ENCODE measurements at regions not wholly inside any gene's neighbourhood (a gene's known extent, or its start where the extent isn't known, plus 50 kb on each side); places are given as distances from the start of the nearest gene placed in this dataset.

GRCh38 chr3:72050771-72051170, 265.8 kb upstream of the PROK2 start:
- no peaks in the 10 kb centered on the region for H4K20me1 ChIP-seq (ENCODE audit: insufficient read depth)
- POLR2A ChIA-PET: no interaction called here
- H2AFZ ChIP-seq (ENCODE audit: low read depth): no peak overlapping the region
- CTCF ChIA-PET: no interaction called here
- no peak overlapping the region for H3K4me3 ChIP-seq (ENCODE audit: low read depth in 2 of 2, low read length in 1 of 2)
- no peaks in the 10 kb centered on the region for H3F3A ChIP-seq (replicated peaks; ENCODE audit: insufficient read depth)
- DNase-seq: no peak
- H3K27ac ChIP-seq (ENCODE audit: low read depth in 2 of 2, low read length in 1 of 2): no peak overlapping the region
- no peaks in the 10 kb centered on the region; a peak in 1 of 4 replicates for H3K4me1 ChIP-seq (ENCODE audit: control insufficient read depth in 1 of 2, insufficient read depth in 2 of 2, low read depth in 1 of 2, low read length in 1 of 2)
- no peaks in the 10 kb centered on the region for H3K27me3 ChIP-seq (ENCODE audit: insufficient read depth)
- H3K4me2 ChIP-seq: no peak overlapping the region
- no peak for TF ChIP-seq IRF3 (IDR thresholded peaks at IDR 0.05; ENCODE audit: low read depth, low read length)
- no peak for TF ChIP-seq REST (IDR thresholded peaks at IDR 0.05; ENCODE audit: low read depth, low read length)
- no peak for TF ChIP-seq SMC3 (IDR thresholded peaks at IDR 0.05; ENCODE audit: low read depth, low read length)
- TF ChIP-seq POLR2AphosphoS5 (IDR thresholded peaks at IDR 0.05; ENCODE audit: low read depth, low read length): no peak
- TF ChIP-seq YY1 (IDR thresholded peaks at IDR 0.05; ENCODE audit: low read depth): no peak
- TF ChIP-seq CHD2 (IDR thresholded peaks at IDR 0.05; ENCODE audit: low read length, partially characterized antibody): no peak
- no peak for TF ChIP-seq TAF1 (IDR thresholded peaks at IDR 0.05; ENCODE audit: borderline replicate concordance, low read depth, low read length)
- no peak for TF ChIP-seq RCOR1 (IDR thresholded peaks at IDR 0.05; ENCODE audit: low read length)
- no peak for TF ChIP-seq GATA2 (CRISPR knock-in tag; IDR thresholded peaks at IDR 0.05)
- TF ChIP-seq NRF1 (IDR thresholded peaks at IDR 0.05; ENCODE audit: low read depth, low read length): no peak
- TF ChIP-seq ELF1 (IDR thresholded peaks at IDR 0.05): no peak
- no peak for TF ChIP-seq TCF12 (IDR thresholded peaks at IDR 0.05)
- no peak for TF ChIP-seq FOSL2 (IDR thresholded peaks at IDR 0.05; ENCODE audit: borderline replicate concordance, low read depth)
- no peak for TF ChIP-seq RXRA (IDR thresholded peaks at IDR 0.05; ENCODE audit: borderline replicate concordance, low read depth)
- TF ChIP-seq FOXJ3 (CRISPR knock-in tag; IDR thresholded peaks at IDR 0.05): no peak
- no peak for TF ChIP-seq MXI1 (IDR thresholded peaks at IDR 0.05; ENCODE audit: low read depth, low read length)
- 50% methylated on average over 5 of the region's 5 CpGs for WGBS (ENCODE audit: low lambda C conversion rate)
- no peak overlapping the region for H3K9ac ChIP-seq
- H3K79me2 ChIP-seq (ENCODE audit: insufficient read depth): no peaks in the 10 kb centered on the region
- no peaks in the 10 kb centered on the region for H3K9me3 ChIP-seq
- H3K9me2 ChIP-seq: no peaks in the 10 kb centered on the region
- no peaks in the 10 kb centered on the region for H3K36me3 ChIP-seq (replicated peaks in 1 of 2; ENCODE audit: control insufficient read depth in 1 of 2, insufficient read depth in 2 of 2, low read length in 1 of 2)
